ENCODE measurements at regions not wholly inside any gene's neighbourhood (a gene's known extent, or its start where the extent isn't known, plus 50 kb on each side); places are given as distances from the start of the nearest gene placed in this dataset.

DNA sequence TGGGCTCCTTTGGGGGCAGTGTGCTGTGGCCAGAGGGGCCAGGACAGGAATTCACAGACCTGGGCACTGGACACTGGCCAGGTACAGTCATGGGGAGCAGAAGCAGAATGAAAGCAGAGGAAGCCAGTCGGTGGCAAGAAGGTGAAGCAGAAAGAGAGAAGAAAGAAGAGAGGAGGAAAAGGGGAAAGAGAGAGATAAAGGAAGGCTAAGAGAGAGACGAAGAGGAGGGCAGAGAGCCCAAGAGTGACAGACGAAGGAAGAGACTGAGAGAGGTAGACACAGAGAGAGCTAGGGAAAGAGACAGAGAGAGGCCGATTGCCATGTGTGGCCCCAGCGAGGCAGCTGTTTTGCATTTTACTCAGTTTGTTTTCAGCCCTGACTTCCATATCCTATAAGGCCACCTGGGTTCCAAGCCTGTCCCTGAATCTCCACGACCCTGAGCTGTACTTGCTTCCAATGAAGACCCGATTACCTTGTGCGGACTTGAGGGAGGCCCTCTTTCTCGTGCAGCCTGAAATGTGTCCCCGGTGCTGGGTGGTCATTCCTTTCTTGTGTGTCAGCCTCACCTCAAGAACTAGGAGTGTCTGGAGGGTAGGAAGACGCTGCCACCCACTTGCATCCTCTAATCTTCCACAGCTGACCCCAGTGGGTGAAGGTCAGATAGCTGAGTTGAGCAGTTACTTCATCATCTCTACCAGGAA is 73.9 kb downstream of the LSM3 start:
- DNase-seq (ENCODE audit: low spot score) (no peak), ATAC-seq (no peak)
- intact Hi-C loops (cut with DNase I) = no loop called here

DNA sequence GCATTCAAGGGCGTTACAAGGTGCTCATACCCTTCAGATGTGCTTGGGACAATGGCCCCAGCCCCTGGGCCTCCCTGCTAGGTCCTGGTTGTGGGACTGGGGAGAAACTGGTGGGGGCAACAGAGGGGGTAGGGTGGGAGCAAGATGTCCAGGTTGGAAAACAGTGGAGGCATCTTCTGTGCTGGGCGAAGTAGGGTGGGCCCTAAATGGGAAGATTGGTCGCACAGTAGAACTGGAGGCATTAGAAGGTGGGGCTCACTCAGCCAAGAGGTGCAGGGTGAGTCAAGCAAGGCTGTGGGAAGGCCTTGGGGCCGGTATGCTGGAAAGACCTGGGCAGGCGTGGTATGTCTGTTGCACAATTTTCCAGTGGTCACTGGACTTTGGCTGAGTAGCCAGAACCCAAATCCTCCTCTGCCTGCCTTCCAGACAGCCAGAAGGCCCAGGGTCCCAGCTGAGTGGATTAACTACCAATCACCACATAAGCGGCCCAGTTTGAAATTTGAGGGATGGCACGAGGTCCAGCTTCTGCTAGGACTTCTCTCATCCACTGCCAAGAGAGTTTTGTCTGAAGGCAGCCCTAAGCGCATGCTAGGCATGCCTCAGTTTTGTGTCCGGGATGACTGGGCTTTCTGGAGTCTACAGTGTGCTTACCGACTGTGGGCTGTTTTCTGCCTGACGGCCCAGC is 74.5 kb downstream of the LSM3 start:
- ATAC-seq = peak; percentile 74
- intact Hi-C loops (cut with DNase I) = no loop called here
- no peak for DNase-seq (ENCODE audit: low spot score)

DNA sequence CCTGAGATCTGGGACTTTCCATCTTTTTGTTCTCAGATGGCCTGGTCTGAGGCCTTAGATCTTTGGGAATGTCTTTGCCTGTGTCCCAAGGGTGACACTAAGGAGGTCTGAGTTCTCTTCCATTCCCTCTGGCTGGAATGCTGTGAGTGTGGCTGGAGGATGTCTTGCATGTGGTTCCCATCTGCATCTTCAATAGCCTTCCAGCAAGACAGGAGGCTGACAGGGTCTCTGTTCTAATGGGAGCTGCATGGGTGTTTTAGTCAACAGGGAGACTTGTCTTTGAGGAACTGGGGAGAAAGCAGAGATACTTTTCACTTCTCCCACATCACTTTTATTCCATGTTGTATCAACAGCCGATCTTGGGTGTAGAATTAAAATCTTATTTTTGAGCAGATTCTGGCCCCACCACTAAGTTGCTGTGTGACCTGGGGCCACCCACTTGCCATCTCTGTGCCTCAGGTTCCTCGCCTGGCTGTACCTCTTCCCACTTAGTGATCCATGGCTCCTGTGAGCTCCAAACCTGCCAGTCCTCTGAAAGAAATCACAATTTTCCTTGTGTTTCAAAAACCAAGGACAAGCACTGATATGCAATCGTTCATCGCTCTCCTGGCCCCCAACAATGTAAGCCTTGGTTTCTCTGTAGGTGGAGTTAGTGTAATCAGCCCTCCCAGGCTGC is 75.2 kb downstream of the LSM3 start:
- intact Hi-C loops (cut with DNase I) = no loop called here
- ATAC-seq (no peak), DNase-seq (ENCODE audit: low spot score) (no peak)

DNA sequence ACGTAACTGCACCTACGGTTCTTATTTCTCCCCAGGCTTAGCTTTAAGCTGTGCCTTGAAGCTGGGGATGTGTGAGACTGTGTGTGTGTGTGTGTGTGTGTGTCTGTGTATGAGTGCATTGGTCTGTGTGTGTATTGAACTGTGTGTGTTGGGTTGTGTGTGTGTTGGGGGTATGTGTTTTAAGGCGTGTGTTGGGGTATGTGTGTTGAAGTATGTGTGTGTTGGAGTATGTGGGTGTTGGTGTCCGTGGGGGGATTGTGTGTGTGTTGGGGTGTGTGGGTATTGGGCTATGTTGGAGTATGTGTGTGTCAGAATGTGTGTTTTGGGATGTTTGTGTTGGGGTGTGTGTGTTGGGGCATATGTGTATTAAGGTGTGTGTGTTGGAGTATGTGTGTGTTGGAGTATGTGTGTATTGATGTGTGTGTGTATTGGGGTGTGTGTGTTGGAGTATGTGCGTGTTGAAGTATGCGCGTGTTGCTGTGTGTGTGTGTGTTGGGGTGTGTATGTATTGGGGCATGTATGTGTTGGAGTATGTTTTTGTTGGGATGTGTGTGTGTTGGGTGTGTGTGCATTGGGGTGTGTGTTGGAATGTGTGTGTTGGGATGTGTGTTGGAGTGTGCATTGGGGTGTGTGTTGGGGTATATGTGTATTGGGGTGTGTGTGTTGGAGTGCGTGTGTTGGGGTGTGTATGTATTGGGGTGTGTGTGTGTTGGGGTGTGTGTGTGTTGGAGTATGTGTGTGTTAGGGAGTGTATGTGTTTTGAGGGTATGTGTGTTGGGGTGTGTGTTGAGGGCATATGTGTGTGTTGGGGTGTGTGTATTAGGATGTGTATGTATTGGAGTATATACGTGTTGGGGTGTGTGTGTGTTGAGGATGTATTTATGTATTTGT is 76.4 kb downstream of the LSM3 start:
- no peak for DNase-seq (ENCODE audit: low spot score)
- no peak for ATAC-seq
- intact Hi-C loops (cut with DNase I) = no loop called here

DNA sequence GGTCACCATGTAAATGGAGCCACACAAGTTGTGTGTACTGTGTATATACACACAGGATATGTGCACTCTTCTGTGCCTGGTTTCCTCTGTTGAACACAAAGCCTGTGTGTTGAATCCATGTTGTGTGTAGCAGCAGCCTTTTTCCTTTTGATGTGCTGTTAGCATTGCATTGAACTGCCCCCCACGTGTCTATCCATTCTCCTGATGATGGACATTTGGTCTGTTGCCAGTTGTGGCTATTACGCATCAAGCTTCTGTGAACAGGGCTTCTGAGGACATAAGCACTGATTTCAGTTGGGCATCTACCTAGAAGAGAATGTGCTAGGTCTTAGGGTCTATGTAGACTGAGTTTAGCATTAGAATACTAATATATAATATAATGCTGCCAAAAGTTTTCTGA is 77.4 kb downstream of the LSM3 start:
- intact Hi-C loops (cut with DNase I) = no loop called here
- no peak for ATAC-seq
- DNase-seq (ENCODE audit: low spot score) = no peak

DNA sequence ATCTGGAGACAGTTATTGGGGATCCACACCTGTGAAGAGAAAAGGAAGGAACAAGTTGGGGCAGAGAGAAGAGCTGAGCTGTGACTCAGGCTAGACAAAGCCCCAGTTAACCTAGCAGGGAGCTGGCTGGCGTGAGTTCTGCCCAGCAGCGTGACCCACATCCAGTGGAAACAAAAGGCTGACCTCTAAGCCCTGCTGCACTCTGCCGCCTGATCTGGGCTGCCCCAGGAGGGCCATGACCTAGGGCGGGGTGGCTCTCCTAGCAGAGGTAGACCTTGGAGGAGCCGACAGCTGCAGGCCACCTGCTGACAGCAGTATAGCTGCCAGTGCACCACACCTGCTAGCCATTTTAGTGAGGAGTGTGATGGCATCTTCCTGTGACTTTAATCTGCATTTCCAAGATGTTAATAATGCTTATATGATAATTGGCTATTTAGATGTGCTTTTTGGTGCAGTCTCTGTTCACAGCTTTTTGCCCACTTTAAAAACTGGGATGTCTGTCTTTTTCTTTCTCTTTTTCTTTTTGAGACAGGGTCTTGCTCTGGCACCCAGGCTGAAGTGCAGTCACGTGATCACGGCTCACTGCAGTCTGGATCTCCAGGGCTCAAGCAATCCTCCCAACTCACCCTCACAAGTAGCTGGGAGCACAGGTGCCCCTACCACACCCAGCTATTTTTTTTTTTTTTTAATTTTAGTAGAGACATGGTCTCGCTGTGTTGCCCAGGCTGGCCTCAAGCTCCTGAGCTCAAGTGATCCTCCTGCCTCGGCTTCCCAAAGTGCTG is 78.1 kb downstream of the LSM3 start:
- intact Hi-C loops (cut with DNase I) = no loop called here
- no peak for DNase-seq (ENCODE audit: low spot score)
- peak; percentile 36 for ATAC-seq

DNA sequence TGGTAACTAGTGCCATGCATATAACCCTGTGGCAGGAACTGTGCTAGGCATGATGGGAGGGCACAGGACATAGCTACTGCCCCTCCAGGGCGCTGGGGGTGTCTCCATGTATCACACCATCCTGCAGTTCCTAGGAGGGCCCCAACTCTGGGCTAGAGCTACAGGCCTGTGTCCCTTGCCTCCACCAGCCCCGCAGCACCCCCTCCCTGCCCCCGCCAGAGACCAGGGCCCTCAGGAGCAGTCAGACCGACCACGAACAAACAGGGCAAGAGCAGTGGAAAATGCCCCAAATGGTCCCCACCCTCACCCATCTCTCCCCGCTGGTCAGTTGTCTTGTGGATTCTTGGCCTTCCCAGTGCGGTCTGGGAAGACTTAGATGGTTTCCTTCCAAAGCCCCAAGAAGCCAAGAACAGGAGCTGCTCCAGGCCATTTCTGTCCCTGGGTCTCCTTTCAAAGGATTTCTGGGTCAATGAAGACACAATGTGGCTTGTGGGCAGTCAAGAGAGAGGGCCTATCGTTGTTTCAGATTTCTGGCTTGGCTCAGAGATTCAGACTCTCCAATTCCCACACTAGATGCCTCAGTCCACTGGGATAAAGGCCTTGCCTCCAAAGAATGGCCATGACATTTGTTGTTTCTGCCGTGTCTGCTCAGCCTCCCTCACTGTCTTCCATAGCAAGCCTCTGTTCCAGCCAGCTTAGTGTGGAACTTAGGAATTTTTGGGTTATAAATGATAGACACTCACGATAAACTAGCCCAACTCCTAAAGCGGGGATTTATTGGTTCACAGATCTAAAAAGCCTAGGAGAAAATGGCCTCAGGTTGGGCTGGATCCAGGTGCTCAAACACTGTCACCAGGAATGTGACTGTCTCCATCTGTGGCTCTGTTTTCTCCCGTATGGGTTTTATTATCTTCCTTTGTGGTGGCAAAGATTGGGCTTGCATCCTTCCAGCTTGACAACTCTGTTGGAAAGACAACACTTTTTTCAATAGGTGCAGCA is 80.6 kb downstream of the LSM3 start:
- intact Hi-C loops (cut with DNase I) = no loop called here
- DNase-seq (ENCODE audit: low spot score) (peak; percentile 13), ATAC-seq (no peak)

DNA sequence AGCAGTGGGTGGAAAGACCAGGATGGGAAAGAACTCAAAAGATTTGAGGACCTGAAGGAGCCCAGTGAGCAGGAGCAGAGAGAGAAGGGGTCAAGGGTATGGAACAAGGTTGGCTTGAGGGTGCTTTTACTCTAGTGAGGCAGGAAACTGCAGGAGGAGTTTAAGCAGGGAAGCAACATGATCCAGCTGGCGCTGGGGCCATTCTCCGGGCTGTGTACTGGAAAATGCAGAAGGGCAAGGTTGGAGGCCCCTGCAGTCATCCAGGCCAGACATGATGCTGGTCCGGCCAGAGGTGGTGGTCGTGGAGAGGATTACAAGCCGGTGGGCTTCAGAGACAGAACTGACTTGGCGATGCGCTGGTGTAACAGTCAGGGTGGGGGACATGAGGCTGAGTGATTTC is 81.8 kb downstream of the LSM3 start:
- intact Hi-C loops (cut with DNase I) = loop anchor here (5.0 kb wide), 1 partner anchor 207 kb away; no protein-coding TSS in a partner anchor
- ATAC-seq = no peak
- DNase-seq (ENCODE audit: low spot score) = peak; percentile 48

DNA sequence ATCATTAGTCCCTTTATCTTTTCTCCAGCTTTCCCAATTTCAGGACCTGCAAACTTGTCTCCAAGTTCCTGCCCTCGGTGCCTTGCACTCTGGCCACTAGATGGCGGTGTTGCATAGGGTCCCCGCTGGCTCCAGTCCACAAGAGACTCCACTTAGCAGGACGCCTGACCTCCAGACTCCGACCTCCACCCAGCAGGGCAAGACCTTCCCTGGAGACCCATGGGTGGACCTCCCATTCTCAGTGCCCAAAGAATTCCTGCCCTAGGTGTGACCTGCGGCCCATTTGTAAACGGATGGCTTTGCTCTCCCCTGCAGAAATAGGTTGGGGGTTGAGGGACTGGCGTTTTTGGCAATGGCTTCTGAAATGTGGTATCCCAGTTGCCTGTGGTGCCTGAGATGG is 82.6 kb downstream of the LSM3 start:
- DNase-seq (ENCODE audit: low spot score) (peak; percentile 92), ATAC-seq (peak; percentile 87)
- intact Hi-C loops (cut with DNase I) = loop anchor here (5.0 kb wide), 1 partner anchor 206 kb away; no protein-coding TSS in a partner anchor

DNA sequence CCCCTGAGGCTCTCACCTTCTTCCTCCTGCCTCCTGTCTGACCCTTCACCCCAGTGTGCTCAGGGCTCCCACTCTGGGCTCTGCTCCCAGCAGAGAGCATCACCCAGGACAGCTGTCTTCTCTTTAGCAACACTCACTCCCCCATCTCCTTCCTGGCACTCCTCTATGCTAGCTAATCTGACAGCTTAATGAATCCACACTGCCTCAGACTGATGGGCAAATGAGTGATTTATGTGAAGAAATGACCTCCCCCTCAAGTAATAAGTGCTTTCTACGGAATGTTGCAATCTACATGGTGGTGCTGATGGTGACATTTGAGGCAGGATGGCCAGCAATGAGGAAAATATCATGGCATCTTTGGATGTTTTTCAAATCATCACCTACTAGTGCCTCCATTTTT is 83.6 kb downstream of the LSM3 start:
- DNase-seq (ENCODE audit: low spot score) = no peak
- ATAC-seq = no peak
- intact Hi-C loops (cut with DNase I) = loop anchor here (5.0 kb wide), 1 partner anchor 205 kb away; no protein-coding TSS in a partner anchor

DNA sequence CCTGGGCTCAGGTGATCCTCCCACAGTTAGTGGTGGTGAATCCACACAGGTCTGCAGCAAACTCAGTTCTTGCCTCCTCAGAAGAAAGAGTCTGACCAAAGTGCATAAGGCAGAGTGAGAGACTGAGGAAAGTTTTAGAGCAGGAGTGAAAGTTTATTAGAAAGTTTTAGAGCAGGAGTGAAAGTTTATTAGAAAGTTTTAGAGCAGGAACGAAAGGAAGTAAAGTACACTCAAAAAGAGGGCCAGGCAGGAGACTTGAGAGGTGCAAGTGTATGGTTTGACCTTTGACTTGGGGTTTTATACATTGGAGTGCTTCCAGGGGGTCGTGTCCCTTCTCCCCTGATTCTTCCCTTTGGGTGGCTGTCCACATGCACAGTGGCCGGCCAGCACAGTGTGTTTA is 84.2 kb downstream of the LSM3 start:
- intact Hi-C loops (cut with DNase I) = loop anchor here (5.0 kb wide), 1 partner anchor 204 kb away; no protein-coding TSS in a partner anchor
- DNase-seq (ENCODE audit: low spot score) = no peak

DNA sequence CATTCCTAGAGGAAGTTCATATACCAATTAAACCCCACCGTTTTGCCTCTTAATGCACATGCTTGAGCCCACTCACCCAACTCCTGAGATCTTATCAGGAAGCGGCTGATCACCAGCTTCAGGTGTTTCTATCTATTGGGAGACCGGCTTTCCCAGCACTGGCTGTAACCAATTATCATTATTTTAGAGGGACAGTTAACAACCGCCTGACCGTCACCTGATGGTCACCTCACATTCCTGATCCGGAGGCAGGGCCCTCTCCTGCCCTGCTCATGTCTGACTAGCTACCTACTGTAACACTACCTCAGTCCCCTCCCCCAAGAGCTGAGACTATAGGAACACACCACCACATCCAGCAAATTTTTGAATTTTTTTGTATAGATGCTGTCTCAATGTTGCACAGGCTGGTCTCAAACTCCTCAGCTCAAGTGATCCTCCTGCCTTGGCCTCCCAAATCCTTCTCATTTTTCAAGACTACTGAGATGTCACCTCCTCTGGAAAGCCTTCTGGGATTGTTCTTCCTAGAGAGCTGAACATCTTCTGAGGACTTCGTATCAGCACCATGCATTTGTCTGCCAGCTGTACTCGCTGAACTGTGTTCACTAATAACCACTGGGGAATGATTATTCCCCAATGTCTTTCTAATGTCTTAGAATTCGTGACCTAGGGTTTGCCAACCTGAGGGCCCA is 84.8 kb downstream of the LSM3 start:
- intact Hi-C loops (cut with DNase I) = loop anchor here (5.0 kb wide), 1 partner anchor 204 kb away; no protein-coding TSS in a partner anchor
- DNase-seq (ENCODE audit: low spot score) (no peak), ATAC-seq (no peak)

More for the DNA sequence above, 84.2 kb downstream of the LSM3 start:
- no peak for ATAC-seq

DNA sequence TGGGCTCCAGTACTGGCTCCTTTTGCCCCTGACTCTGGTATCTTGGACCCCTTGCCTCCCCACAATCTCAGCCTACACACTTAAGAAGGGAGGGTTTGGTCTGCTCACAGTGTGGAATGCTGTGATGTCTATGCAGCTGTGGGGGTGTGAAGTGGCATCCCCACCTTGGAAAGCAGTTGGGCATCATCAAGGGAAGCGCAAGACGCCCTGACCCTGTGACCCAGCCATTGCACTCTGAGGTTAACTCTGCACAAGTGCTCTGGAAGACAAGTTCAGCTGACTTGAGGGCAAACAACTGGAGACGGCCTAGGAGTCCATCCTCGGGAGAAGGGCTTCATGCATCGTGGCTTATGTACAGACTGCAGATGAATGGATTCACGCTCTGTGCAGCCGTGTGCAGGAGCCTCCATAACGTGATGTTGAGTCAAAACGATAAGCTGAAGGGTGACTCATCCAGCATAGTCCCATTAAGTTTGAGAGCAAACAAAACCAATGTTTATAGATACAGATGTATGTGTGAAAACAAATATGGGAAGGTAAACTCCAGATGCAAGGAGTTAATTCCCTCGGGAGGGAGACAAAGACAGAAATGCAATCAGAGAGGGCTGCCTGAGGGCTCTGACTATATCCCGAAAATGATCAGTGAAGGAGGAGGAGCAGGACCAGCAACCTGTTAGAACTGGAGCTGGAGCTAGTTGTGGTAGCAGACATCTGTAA is 86.8 kb downstream of the LSM3 start:
- ATAC-seq = no peak
- no peak for DNase-seq (ENCODE audit: low spot score)
- intact Hi-C loops (cut with DNase I) = no loop called here

DNA sequence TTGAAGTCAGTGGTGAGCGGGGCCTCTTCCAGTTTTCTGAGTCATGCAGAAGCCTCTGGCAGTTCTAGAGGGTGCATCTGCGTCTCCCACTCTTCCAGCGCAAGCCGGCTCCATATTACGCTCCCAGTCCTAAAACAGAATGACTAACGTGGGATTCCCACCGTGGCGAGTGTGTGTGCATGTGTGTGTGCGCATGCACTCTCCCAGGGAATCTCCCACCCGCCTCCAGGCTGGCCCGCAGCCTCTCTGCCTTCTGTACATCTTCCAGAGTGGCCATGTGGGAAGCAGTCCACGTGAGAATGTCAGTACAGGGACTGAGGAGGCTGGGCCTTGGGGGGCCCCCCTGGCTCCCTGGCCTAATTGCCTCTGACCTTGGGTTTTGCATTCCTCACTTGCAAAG is 87.7 kb downstream of the LSM3 start:
- intact Hi-C loops (cut with DNase I) = no loop called here
- DNase-seq (ENCODE audit: low spot score) = no peak
- ATAC-seq = peak; percentile 65

DNA sequence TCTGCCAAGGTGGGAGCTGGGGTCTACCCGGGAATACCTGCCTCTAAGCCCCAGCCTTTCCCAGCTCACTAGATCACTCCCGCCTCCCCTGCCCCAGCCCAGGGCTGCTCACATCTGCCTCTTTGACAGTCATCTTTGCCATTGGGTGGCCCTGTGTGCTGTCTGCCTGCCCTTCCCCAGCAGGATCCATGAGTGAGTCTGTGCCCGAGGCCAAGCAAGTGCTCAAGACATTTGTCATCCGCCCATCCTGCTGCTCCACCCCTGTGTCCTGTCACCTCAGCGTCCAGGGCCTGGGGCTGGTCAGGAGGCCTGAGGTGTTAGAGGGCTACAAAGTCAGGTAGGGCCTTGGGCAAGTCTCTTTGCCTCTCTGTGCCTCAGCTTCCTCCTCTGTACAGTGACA is 89.4 kb downstream of the LSM3 start:
- no peak for ATAC-seq
- no peak for DNase-seq (ENCODE audit: low spot score)
- intact Hi-C loops (cut with DNase I) = no loop called here

DNA sequence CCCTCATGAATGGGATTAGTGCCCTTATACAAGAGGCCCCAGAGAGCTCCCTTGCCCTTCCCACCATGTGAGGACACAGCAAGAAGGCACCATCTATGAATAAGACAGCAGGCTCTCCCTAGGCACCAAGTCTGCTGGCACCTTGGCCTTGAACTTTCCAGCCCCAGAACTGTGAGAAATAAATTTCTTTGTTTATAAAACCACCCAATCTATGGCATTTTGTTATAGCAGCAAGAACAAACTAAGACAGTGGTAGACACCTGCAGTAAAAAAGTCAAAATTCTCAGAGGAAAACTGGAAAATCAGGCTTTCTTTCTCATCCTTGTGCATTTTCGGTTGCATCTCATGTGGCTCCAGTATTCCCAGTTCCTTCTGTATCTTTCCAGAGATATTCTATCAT is 90.3 kb downstream of the LSM3 start:
- DNase-seq (ENCODE audit: low spot score) (no peak), ATAC-seq (no peak)
- intact Hi-C loops (cut with DNase I) = no loop called here
